ENCODE measurements at regions not wholly inside any gene's neighbourhood (a gene's known extent, or its start where the extent isn't known, plus 50 kb on each side); places are given as distances from the start of the nearest gene placed in this dataset.

DNA sequence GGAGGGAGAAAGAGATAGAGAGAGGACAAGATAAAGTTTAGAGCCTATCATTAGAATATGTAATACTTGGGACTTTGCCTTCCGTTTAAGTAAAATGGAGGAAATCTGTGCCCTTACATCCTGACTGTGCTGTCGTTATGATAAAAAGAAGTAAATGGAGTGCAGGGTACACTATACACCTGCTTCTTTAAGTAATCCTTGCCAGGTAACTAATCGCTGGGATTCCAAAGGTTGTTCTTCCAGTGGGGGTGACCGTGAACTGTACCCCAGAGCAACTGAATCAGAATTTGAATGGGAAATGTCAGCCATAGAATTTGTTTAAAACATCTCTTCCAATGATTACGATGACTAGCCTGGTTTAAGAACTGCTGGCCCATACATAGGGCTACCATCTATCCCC, 126.1 kb upstream of the EEA1 start:
- TF ChIP-seq, protein P1, sequence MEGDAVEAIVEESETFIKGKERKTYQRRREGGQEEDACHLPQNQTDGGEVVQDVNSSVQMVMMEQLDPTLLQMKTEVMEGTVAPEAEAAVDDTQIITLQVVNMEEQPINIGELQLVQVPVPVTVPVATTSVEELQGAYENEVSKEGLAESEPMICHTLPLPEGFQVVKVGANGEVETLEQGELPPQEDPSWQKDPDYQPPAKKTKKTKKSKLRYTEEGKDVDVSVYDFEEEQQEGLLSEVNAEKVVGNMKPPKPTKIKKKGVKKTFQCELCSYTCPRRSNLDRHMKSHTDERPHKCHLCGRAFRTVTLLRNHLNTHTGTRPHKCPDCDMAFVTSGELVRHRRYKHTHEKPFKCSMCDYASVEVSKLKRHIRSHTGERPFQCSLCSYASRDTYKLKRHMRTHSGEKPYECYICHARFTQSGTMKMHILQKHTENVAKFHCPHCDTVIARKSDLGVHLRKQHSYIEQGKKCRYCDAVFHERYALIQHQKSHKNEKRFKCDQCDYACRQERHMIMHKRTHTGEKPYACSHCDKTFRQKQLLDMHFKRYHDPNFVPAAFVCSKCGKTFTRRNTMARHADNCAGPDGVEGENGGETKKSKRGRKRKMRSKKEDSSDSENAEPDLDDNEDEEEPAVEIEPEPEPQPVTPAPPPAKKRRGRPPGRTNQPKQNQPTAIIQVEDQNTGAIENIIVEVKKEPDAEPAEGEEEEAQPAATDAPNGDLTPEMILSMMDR (IDR thresholded peaks at IDR 0.05; ENCODE audit: insufficient read depth, low read depth, low read length), result no peak
- TF ChIP-seq EZH2 (IDR thresholded peaks at IDR 0.05; ENCODE audit: insufficient read depth, low read length), result no peak

Measured in astrocyte (in vitro differentiated cells and primary cell).